GM06990 (cell line): ENCODE measurements at regions not wholly inside any gene's neighbourhood (a gene's known extent, or its start where the extent isn't known, plus 50 kb on each side); places are given as distances from the start of the nearest gene placed in this dataset.

Source experiments
- DNase-seq: peaks from one replicate; pipeline ENCODE4 v3.0.0-alpha.2; 2011; ENCODE audit not compliant: insufficient read length; ENCODE audit errors: extremely low read depth
- H3K27me3 ChIP-seq: replicated peaks from 2 replicates; pipeline ENCODE4 v1.6.0; 2011; ENCODE audit warnings: low read length; ENCODE audit not compliant: control insufficient read depth, insufficient read depth
- H3K36me3 ChIP-seq: 2 replicates; pipeline ENCODE4 v1.5.1; 2011; ENCODE audit warnings: low read length; ENCODE audit not compliant: control insufficient read depth, insufficient read depth
- H3K4me3 ChIP-seq: replicated peaks from 2 replicates; pipeline ENCODE4 v1.5.1; 2011; ENCODE audit warnings: low read depth, mild to moderate bottlenecking, control low read depth, low read length
- TF ChIP-seq, protein P1 (sequence below): IDR thresholded peaks from 2 replicates; pipeline ENCODE4 v1.5.1; 2011; ENCODE audit warnings: low read length, control low read depth, mild to moderate bottlenecking, inconsistent platforms; ENCODE audit not compliant: insufficient read depth, poor library complexity, severe bottlenecking

DNA sequence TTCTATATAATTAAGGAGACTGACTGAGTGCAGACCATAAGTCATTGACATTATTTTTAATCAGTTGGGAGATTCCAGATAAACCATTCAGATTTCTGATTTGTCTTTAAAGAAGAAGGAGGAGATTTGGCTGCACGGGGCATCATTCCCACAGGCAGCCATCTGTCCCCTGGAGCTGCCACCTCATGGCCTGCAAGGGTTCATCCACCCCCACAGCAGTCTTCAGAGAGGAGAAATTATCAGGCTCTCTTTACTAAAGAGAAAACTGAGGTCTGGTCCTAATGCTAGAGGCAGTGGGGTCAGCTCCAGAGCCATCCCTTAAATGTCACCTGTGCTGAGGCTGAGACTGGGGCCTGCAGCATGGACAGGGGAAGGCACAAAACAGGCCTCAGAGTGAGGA lies 501.3 kb upstream of the SULF2 start:
- TF ChIP-seq, protein P1, sequence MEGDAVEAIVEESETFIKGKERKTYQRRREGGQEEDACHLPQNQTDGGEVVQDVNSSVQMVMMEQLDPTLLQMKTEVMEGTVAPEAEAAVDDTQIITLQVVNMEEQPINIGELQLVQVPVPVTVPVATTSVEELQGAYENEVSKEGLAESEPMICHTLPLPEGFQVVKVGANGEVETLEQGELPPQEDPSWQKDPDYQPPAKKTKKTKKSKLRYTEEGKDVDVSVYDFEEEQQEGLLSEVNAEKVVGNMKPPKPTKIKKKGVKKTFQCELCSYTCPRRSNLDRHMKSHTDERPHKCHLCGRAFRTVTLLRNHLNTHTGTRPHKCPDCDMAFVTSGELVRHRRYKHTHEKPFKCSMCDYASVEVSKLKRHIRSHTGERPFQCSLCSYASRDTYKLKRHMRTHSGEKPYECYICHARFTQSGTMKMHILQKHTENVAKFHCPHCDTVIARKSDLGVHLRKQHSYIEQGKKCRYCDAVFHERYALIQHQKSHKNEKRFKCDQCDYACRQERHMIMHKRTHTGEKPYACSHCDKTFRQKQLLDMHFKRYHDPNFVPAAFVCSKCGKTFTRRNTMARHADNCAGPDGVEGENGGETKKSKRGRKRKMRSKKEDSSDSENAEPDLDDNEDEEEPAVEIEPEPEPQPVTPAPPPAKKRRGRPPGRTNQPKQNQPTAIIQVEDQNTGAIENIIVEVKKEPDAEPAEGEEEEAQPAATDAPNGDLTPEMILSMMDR: no peak
- no peak for DNase-seq
- Histone ChIP-seq H3K36me3 (no peaks in the 10 kb centered on the region), H3K4me3 (no peak overlapping the region), H3K27me3 (peaks cover 2% of the 10 kb centered on the region)

DNA sequence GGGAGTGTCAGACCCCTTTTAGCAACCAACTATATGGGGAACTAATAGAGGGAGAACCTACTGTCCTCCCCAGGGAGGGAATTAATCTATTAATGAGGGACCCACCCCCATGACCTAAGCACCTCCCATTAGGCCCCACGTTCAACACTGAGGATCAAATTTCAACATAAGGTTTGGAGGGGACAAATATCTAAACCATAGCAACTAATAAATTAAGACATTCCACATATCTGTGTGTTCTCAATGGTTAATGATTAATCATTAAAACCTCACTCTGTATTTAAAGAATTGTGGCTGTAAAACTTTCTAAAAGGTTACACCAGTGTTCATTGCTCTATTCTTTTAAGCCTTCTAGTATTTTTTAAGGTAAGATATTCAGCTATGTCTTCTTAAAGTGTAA lies 500.4 kb upstream of the SULF2 start:
- peaks cover 2% of the 10 kb centered on the region for H3K27me3 ChIP-seq
- DNase-seq: no peak
- no peaks in the 10 kb centered on the region for H3K36me3 ChIP-seq
- no peak overlapping the region for H3K4me3 ChIP-seq
- TF ChIP-seq, protein P1: no peak

DNA sequence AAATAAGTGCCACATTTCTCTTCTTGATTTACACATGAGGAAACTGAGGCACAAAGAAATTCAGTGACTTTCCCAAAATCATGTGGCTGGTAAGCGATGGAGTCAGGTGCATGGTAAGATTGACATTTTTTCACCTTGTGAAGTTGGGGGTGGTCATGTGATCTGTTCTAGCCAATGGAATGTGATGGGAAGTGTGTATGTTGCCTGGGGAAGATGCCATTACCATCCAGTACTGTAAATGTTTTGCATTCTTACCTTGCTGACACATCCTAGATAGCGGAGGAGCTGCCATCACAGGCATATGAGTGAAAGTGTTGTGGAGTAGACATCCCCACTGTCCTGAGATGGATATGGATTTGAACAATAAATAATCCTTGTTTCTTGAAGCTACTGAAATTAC lies 499.6 kb upstream of the SULF2 start:
- no peak overlapping the region for H3K4me3 ChIP-seq
- TF ChIP-seq, protein P1: no peak
- peaks cover 2% of the 10 kb centered on the region for H3K27me3 ChIP-seq
- no peaks in the 10 kb centered on the region for H3K36me3 ChIP-seq
- DNase-seq: no peak

DNA sequence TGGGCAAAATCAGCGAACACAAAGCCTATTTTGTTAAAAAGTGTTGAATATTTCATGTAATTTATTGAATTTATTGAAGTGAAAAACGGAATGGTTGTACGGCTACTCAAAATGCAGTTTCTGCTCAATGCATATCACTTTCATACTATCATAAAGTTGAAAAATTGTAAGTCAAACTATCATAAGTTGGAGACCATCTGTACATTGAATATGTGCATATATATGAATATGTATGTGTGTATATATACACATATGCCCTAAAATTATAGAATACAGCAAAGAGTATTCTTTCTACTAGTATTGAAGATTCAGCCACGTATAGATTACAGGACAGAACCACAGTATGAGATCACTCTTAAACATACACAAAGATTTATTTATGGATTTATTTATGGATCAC lies 499.0 kb upstream of the SULF2 start:
- Histone ChIP-seq H3K36me3 (no peaks in the 10 kb centered on the region), H3K4me3 (no peak overlapping the region), H3K27me3 (peaks cover 2% of the 10 kb centered on the region)
- TF ChIP-seq, protein P1: no peak
- no peak for DNase-seq

DNA sequence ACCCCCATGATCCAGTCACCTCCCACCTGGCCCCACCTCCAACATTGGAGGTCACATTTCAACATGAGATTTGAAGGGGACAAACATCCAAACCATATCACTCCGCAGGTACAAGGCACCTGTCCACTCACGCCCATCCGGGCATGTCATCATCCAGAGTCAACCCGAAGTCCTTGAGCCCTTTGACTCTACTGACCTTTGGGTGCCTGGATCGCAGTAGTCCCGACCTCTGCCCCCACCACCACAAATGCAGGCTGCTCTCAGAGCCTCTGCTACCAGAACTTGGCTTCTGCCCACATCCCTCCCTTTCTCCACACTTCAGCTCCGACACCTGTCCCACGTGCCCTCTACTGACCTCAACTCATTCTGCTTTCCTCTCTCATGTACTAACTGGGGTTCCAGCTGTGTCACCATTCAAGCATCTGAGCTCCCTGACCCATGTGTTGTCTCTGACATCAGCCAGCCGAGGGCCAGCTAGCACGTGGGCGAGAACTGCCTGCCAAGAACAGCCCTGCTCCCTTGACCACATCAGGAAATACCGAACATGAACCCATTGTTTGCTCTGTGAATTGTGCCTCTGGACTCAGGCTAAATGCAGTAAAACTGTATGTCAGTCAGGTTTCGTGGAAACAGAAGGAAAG lies 498.3 kb upstream of the SULF2 start:
- DNase-seq: no peak
- TF ChIP-seq, protein P1: no peak
- Histone ChIP-seq H3K27me3 (peaks cover 2% of the 10 kb centered on the region), H3K4me3 (no peak overlapping the region), H3K36me3 (no peaks in the 10 kb centered on the region)

DNA sequence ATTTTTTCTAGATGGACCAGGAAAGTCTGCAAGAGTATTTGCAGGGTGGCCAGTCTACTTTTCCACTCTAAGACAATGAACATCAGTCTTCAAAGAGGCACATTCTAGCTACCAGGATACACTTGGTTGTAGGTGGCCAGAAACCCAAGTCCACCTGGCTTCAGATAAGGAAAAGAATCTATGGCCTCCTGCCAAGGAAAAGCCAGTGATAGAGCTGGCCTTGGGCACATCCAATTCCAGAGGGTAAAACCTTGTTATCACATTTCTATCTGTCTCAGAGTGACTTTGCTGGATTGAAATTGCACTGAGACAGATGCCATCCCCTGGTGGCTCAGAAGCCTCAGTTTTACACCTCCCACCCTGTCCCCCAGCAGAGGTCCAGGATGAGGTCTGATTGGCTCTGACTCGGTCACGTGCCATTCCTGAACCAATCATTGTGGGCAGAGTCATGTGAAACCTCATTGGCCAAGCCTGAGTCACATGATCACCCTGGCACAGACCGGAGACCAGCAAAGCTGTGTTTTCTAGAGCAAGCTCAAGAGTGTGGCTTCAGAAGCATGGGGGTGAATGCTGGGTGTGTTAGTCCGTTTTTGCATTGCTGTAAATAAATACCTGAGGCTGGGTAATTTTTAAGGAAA lies 497.4 kb upstream of the SULF2 start:
- Histone ChIP-seq H3K36me3 (no peaks in the 10 kb centered on the region), H3K27me3 (no peaks in the 10 kb centered on the region; the same call in 1 of the 2 replicates), H3K4me3 (no peak overlapping the region)
- no peak for DNase-seq
- TF ChIP-seq, protein P1: no peak
